Upper lobe of left lung (tissue), 6 donors: ENCODE measurements at regions not wholly inside any gene's neighbourhood (a gene's known extent, or its start where the extent isn't known, plus 50 kb on each side); places are given as distances from the start of the nearest gene placed in this dataset.

Experiments
- ATAC-seq, 2 donors: fragments of 200-7000 bp; cut with Tn5 transposase; one replicate each; pipeline ENCODE4 v1.9.1; 2022; ENCODE audit warnings: mild to moderate bottlenecking in 2 of 2, moderate library complexity in 2 of 2; ENCODE audit not compliant: low FRiP score in 2 of 2
- DNase-seq, 2 donors: peaks; one replicate each; pipeline ENCODE4 v3.0.0-alpha.2; 2019 to 2020
- H3K27ac ChIP-seq, 4 donors: fragments of 200-600 bp; sonication (generic); one replicate each; pipeline ENCODE4 v1.5.1; 2016 to 2019
- H3K27me3 ChIP-seq, 4 donors: fragments of 200-600 bp; sonication (generic); one replicate each; pipeline ENCODE4 v1.5.1; 2017 to 2019
- H3K36me3 ChIP-seq, 4 donors: fragments of 200-600 bp; sonication (generic); one replicate each; pipeline ENCODE4 v1.5.1; 2016 to 2019
- H3K4me1 ChIP-seq, 4 donors: fragments of 200-600 bp; sonication (generic); one replicate each; pipeline ENCODE4 v1.5.1; 2018 to 2019
- H3K4me3 ChIP-seq, 4 donors: fragments of 200-600 bp; sonication (generic); one replicate each; pipeline ENCODE4 v1.5.1; 2017 to 2019; ENCODE audit warnings: mild to moderate bottlenecking in 2 of 4, moderate library complexity in 1 of 4
- H3K9me3 ChIP-seq, 4 donors: fragments of 200-600 bp; sonication (generic); one replicate each; pipeline ENCODE4 v1.5.1; 2018 to 2019
- CTCF ChIP-seq, 6 experiments: fragments of 450-650 bp in 4 of 6; fragments of 200-600 bp in 2 of 6; sonication (generic) in 2 of 6; IDR thresholded peaks; one replicate each; pipeline ENCODE4 v1.5.1; 2016 to 2019; ENCODE audit warnings: antibody characterized with exemption in 6 of 6
- EP300 ChIP-seq, 4 donors: sonication (generic); formaldehyde crosslinking; IDR thresholded peaks; one replicate each; pipeline ENCODE4 v1.5.1; 2017; ENCODE audit warnings: antibody characterized with exemption in 4 of 4, control low read depth in 2 of 4
- POLR2A ChIP-seq, 4 donors: fragments of 450-650 bp; IDR thresholded peaks; one replicate each; pipeline ENCODE4 v1.5.1; 2016 to 2017; ENCODE audit warnings: antibody characterized with exemption in 4 of 4, mild to moderate bottlenecking in 2 of 4
- POLR2AphosphoS5 ChIP-seq, 2 donors: sonication (generic); formaldehyde crosslinking; IDR thresholded peaks; one replicate each; pipeline ENCODE4 v1.5.1; 2017; ENCODE audit warnings: antibody characterized with exemption in 2 of 2
- WGBS, 2 donors: methylation state at CpG; one replicate each; pipeline ENCODE4 v1.1.5; 2017 to 2018; 5-methylcytosine and 5-hydroxymethylcytosine counted together
- donor health status: DM: no; HTN: no; CAD: no; lungs with moderate emphysema.
- donor health status: DM: no; HTN: yes; CAD: no; lungs with severe emphysema.

DNA sequence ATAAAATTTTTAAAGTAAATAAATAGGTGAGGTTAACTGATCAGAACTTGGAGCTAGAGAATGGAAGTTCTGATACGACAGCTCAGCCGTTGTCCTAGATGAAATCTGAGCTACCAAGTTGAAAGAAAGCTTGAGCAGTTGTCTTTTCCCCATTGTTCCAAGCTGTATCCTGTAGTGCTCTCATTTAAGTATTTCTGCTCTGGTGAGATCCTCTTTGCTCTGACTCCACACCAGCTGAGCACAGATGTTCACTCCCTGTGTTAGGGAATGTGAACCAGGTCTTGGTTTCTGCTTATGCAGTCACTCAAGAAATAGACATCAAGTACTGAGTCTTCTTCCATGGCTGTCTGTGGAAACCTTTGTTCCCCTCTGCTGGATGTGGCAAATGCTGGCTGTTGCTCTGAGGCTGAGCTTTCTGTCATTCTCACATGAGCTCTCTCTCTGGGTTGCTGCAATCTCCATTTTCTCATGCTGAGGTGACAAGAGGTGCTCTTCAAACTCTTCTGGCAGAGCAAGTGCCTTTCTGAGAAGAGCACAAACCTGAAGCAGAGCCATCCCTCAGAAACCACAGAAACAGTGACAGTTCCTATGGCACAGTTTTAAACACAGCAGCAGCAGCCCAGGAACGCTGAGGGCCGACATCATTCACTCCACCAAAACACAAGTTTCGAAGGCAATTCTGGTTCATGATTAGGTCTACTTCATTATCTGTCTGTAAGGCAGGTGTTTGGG is 194.1 kb downstream of the SP3 start:
- ATAC-seq (no peak), DNase-seq (no peak)
- TF ChIP-seq CTCF (IDR thresholded peaks at IDR 0.05) (no peak), EP300 (IDR thresholded peaks at IDR 0.05) (no peak), POLR2A (IDR thresholded peaks at IDR 0.05) (no peak), POLR2AphosphoS5 (IDR thresholded peaks at IDR 0.05) (no peak)
- Histone ChIP-seq H3K9me3 (no peaks in the 10 kb centered on the region), H3K27ac (no peak overlapping the region), H3K36me3 (no peaks in the 10 kb centered on the region), H3K4me3 (no peak overlapping the region), H3K27me3 (no peaks in the 10 kb centered on the region), H3K4me1 (no peaks in the 10 kb centered on the region)
- 84 to 85% methylated on average over 5 of the region's 5 CpGs for WGBS, 2 donors

DNA sequence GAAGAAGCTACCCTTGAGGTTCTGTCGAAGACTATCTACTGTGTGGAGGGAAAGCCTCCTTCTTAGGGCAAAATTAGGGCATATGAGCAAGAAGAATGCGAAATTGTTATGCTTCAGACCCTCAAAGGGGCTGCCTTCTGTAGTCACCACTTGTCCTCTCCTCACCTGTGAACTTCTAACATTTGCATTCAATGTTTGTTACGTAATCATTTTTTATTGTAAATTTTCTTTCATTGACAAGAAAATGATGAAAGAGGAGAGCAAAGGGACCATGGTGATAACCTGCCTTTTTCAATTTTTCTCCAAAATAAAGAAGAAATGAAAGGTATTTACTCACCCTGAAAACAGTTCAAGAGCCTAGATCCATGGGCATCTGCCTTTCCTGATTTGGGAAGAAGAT is 193.0 kb downstream of the SP3 start:
- H3K4me3 ChIP-seq, result no peak overlapping the region
- no peaks in the 10 kb centered on the region for H3K4me1 ChIP-seq
- H3K27me3 ChIP-seq, result no peaks in the 10 kb centered on the region
- DNase-seq (no peak), ATAC-seq (no peak)
- H3K9me3 ChIP-seq, result no peaks in the 10 kb centered on the region
- 87 to 90% methylated on average over 3 of the region's 3 CpGs for WGBS, 2 donors
- TF ChIP-seq EP300 (IDR thresholded peaks at IDR 0.05) (no peak), POLR2AphosphoS5 (IDR thresholded peaks at IDR 0.05) (no peak), POLR2A (IDR thresholded peaks at IDR 0.05) (no peak), CTCF (IDR thresholded peaks at IDR 0.05) (no peak)
- H3K27ac ChIP-seq, result no peak overlapping the region
- no peaks in the 10 kb centered on the region for H3K36me3 ChIP-seq

- Histone ChIP-seq H3K27me3 (no peaks in the 10 kb centered on the region), H3K36me3 (no peaks in the 10 kb centered on the region), H3K4me1 (no peaks in the 10 kb centered on the region), H3K27ac (no peak overlapping the region), H3K4me3 (no peak overlapping the region), H3K9me3 (no peaks in the 10 kb centered on the region)
- TF ChIP-seq CTCF (IDR thresholded peaks at IDR 0.05) (no peak), POLR2A (IDR thresholded peaks at IDR 0.05) (no peak), POLR2AphosphoS5 (IDR thresholded peaks at IDR 0.05) (no peak), EP300 (IDR thresholded peaks at IDR 0.05) (no peak)
- ATAC-seq (no peak), DNase-seq (no peak)
- WGBS, 2 donors, result 85 to 94% methylated on average over 4 of the region's 4 CpGs
These were observed 192.1 kb downstream of the SP3 start for GRCh38 chr2:173773076-173773475.

GRCh38 chr2:173775440-173775839 is 189.7 kb downstream of the SP3 start:
- 73 to 89% methylated on average over 2 of the region's 2 CpGs for WGBS, 2 donors
- H3K27ac ChIP-seq, result no peak overlapping the region
- ATAC-seq (no peak), DNase-seq (no peak)
- H3K4me1 ChIP-seq, result no peaks in the 10 kb centered on the region
- TF ChIP-seq POLR2AphosphoS5 (IDR thresholded peaks at IDR 0.05) (no peak), CTCF (IDR thresholded peaks at IDR 0.05) (no peak), EP300 (IDR thresholded peaks at IDR 0.05) (no peak), POLR2A (IDR thresholded peaks at IDR 0.05) (no peak)
- H3K27me3 ChIP-seq, result no peaks in the 10 kb centered on the region
- H3K4me3 ChIP-seq, result no peak overlapping the region
- H3K36me3 ChIP-seq, result no peaks in the 10 kb centered on the region
- H3K9me3 ChIP-seq, result peaks cover 0 to under 1% (median 0%) of the 10 kb centered on the region in 4 donors

GRCh38 chr2:173782681-173783080 is 182.5 kb downstream of the SP3 start:
- no peak overlapping the region for H3K27ac ChIP-seq
- DNase-seq, result no peak
- no peak overlapping the region for H3K4me3 ChIP-seq
- H3K27me3 ChIP-seq, result no peaks in the 10 kb centered on the region
- H3K4me1 ChIP-seq, result peaks cover 0 to 5% (median 0%) of the 10 kb centered on the region in 4 donors
- no peak for ATAC-seq
- TF ChIP-seq POLR2AphosphoS5 (IDR thresholded peaks at IDR 0.05) (no peak), POLR2A (IDR thresholded peaks at IDR 0.05) (no peak), EP300 (IDR thresholded peaks at IDR 0.05) (no peak), CTCF (IDR thresholded peaks at IDR 0.05) (no peak)
- 61 to 64% methylated on average over 4 of the region's 4 CpGs for WGBS, 2 donors
- H3K36me3 ChIP-seq, result no peaks in the 10 kb centered on the region
- H3K9me3 ChIP-seq, result peaks cover 0 to 3% (median 0%) of the 10 kb centered on the region in 4 donors
